BE2C (cell line): ENCODE measurements at regions not wholly inside any gene's neighbourhood (a gene's known extent, or its start where the extent isn't known, plus 50 kb on each side); places are given as distances from the start of the nearest gene placed in this dataset.

Source experiments
- DNase-seq: peaks from one replicate; pipeline ENCODE4 v3.0.0-alpha.2; 2020
- H3K27me3 ChIP-seq: fragments of 250-450 bp; sonication (Bioruptor Pico); 2 replicates; pipeline ENCODE4 v1.5.1; 2020; ENCODE audit warnings: mild to moderate bottlenecking
- H3K36me3 ChIP-seq: fragments of 250-450 bp; sonication (Bioruptor Pico); 2 replicates; pipeline ENCODE4 v1.5.1; 2020; ENCODE audit warnings: mild to moderate bottlenecking
- H3K4me1 ChIP-seq: fragments of 250-450 bp; sonication (Bioruptor Pico); 2 replicates; pipeline ENCODE4 v1.5.1; 2020
- H3K4me3 ChIP-seq: 2 replicates; pipeline ENCODE4 v1.5.1; 2011; ENCODE audit warnings: low read depth, low read length
- H3K9me3 ChIP-seq: fragments of 250-450 bp; sonication (Bioruptor Pico); 2 replicates; pipeline ENCODE4 v1.5.1; 2020
- TF ChIP-seq, protein P1 (sequence below): IDR thresholded peaks from 2 replicates; pipeline ENCODE4 v1.5.1; 2012; ENCODE audit warnings: mild to moderate bottlenecking, low read depth, low read length

DNA sequence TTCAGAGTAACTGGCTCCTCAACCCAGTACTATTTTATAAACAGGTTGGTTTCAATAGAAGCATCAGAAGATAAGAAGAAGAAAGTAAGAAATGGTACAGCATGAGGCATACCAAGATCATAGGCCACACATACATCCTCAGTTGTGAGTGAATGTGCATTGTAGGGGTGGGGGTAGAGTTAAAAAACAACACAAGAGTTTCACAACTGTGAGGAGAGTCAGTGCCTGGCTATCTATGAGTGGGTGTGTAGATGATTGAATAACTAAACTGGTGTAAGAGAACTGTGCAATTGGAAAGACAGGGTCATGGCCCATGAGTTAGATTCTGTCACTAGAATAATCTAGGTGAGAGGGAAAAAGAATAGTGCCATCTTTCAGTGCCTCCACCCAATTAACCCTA lies 748.2 kb upstream of the ACVR2A start:
- no peak for DNase-seq
- no peak overlapping the region for H3K4me3 ChIP-seq
- TF ChIP-seq, protein P1, sequence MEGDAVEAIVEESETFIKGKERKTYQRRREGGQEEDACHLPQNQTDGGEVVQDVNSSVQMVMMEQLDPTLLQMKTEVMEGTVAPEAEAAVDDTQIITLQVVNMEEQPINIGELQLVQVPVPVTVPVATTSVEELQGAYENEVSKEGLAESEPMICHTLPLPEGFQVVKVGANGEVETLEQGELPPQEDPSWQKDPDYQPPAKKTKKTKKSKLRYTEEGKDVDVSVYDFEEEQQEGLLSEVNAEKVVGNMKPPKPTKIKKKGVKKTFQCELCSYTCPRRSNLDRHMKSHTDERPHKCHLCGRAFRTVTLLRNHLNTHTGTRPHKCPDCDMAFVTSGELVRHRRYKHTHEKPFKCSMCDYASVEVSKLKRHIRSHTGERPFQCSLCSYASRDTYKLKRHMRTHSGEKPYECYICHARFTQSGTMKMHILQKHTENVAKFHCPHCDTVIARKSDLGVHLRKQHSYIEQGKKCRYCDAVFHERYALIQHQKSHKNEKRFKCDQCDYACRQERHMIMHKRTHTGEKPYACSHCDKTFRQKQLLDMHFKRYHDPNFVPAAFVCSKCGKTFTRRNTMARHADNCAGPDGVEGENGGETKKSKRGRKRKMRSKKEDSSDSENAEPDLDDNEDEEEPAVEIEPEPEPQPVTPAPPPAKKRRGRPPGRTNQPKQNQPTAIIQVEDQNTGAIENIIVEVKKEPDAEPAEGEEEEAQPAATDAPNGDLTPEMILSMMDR = no peak
- H3K27me3 ChIP-seq = no peaks in the 10 kb centered on the region
- H3K36me3 ChIP-seq = no peaks in the 10 kb centered on the region
- H3K9me3 ChIP-seq = no peaks in the 10 kb centered on the region
- H3K4me1 ChIP-seq = no peaks in the 10 kb centered on the region

DNA sequence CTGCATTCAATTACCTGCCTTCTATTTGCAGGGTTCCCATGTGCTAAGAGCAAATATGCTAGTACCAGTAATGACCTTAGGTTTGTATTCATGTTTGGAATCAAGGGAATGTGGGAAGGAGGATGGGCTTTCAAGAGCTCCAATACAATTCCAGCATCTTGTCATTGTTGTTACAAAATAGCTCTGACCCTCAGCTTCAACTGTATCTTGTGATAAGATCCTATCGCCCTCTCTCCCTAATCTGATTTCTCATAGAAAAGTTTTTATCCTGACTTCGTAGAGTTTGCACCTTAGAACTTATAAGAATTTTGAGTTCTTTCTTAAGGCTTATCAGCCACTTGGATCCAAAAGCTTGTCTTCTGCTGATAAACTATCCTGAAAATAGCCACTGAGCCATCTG lies 749.5 kb upstream of the ACVR2A start:
- TF ChIP-seq, protein P1 = no peak
- no peak overlapping the region for H3K4me3 ChIP-seq
- H3K36me3 ChIP-seq = no peaks in the 10 kb centered on the region
- H3K27me3 ChIP-seq = no peaks in the 10 kb centered on the region
- DNase-seq = no peak
- H3K9me3 ChIP-seq = no peaks in the 10 kb centered on the region
- no peaks in the 10 kb centered on the region for H3K4me1 ChIP-seq

DNA sequence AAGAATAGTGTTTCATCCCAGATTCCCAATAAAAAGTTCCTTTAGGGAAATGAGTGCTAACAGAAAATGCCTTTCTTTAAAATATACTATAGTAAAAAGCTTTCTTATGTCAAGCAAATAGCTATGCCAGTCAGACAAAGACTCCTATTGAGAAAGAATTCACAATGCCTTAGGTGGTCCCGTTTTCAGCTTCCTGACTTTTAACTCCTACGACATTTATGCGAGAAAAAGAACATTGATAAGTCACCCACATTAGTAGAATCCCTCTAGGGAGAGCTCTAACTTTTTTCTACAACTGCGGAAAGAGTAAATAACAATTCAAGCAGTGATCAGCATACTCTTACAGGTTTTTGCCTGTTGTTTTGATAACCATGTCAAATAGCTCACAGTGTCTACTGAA lies 750.8 kb upstream of the ACVR2A start:
- DNase-seq = no peak
- no peaks in the 10 kb centered on the region for H3K36me3 ChIP-seq
- H3K4me1 ChIP-seq = no peaks in the 10 kb centered on the region
- H3K4me3 ChIP-seq = no peak overlapping the region
- H3K9me3 ChIP-seq = no peaks in the 10 kb centered on the region
- TF ChIP-seq, protein P1 = no peak
- H3K27me3 ChIP-seq = no peaks in the 10 kb centered on the region

DNA sequence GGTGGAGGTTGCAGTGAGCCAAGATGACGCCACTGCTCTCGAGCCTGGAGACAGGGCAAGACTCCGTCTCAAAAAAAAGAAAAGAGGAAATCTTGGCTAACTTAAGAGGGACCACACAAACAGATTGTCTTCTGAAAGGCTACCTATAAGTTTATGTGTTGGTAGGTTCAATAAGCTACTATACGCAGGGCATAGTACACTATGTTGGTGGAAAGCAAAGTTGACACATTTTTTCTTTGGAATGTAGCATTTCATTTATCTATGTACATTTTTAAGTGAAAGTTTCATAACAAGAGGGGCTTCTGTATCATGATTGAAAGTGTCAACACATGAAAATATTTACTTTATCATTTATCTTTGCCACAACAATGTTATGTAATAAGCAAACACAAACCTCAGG lies 752.6 kb upstream of the ACVR2A start:
- H3K36me3 ChIP-seq = no peaks in the 10 kb centered on the region
- no peaks in the 10 kb centered on the region for H3K9me3 ChIP-seq
- no peaks in the 10 kb centered on the region for H3K4me1 ChIP-seq
- TF ChIP-seq, protein P1 = no peak
- no peak overlapping the region for H3K4me3 ChIP-seq
- no peaks in the 10 kb centered on the region for H3K27me3 ChIP-seq
- no peak for DNase-seq

DNA sequence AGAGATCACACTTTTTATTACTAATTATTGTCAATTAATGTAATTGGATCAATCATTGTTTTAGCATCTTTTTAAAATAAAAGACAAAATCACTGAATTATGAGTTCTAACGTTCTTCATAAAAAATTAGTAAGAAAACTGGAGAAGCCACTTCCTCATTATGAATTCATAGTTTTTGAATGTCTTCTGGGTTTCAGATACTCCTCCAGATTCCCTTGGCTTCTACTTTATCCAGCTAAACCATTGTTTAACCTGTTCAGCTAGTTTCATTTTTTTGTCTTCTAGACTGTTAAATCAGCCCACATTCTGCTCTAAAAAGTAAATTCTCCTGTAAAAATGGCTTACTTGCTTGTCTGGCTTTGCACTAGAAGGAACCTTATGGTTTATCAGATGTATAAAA lies 753.4 kb upstream of the ACVR2A start:
- no peak overlapping the region for H3K4me3 ChIP-seq
- no peaks in the 10 kb centered on the region for H3K27me3 ChIP-seq
- no peaks in the 10 kb centered on the region for H3K36me3 ChIP-seq
- TF ChIP-seq, protein P1 = no peak
- H3K4me1 ChIP-seq = no peaks in the 10 kb centered on the region
- no peak for DNase-seq
- no peaks in the 10 kb centered on the region for H3K9me3 ChIP-seq

DNA sequence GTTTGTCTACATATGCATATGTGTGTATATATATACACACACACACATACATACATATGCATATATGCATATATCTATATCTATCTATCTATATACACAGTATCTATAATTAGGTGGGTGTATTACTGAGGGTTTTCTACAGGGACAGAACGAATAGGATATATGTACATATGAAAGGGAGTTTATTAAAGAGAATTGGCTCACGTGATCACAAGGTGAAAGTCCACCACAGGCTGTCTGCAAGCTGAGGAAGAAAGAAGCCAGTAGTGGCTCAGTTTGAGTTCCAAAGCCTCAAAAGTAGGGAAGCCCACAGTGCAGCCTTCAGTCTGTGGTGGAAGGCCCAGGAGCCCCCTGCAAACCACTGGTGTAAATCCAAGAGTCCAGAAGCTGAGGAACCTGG lies 756.0 kb upstream of the ACVR2A start:
- Histone ChIP-seq H3K36me3 (no peaks in the 10 kb centered on the region), H3K4me3 (no peak overlapping the region), H3K9me3 (no peaks in the 10 kb centered on the region), H3K4me1 (no peaks in the 10 kb centered on the region), H3K27me3 (no peaks in the 10 kb centered on the region)
- no peak for DNase-seq
- TF ChIP-seq, protein P1 = no peak
